OCI-LY7 (cell line): ENCODE measurements at regions not wholly inside any gene's neighbourhood (a gene's known extent, or its start where the extent isn't known, plus 50 kb on each side); places are given as distances from the start of the nearest gene placed in this dataset.

Experiments
- CTCF ChIP-seq: fragments of 200-600 bp; sonication (generic); conservative IDR thresholded peaks from 2 replicates; pipeline ENCODE4 v1.5.1; 2014; ENCODE audit warnings: mild to moderate bottlenecking, antibody characterized with exemption, low read length, moderate library complexity, mixed read lengths
- EZH2phosphoT487 ChIP-seq: fragments of 200-600 bp; sonication (generic); IDR thresholded peaks from 2 replicates; pipeline ENCODE4 v1.6.1; 2018; ENCODE audit warnings: low read depth, borderline replicate concordance, mild to moderate bottlenecking, mixed run types, antibody characterized with exemption, low read length, moderate library complexity, mixed read lengths

DNA sequence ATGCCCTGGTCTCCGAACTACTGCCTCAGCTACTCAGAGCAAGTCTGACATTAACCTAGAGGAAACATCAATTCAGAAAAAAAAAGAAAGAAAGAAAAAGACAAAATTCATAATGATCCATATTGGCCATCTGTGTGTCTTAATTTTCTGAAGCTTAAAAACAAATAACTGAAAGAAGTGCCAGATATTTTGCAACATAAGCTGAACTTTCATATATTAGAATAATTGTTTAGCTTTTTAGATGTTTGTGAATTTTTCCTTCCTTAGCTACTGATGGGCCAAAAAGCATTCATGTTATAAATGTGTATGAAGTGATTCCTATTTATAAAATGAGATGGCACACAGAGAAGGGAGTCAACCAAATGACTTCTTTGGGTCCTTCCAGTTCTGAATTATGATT, 555.0 kb upstream of the CHAC2 start:
- TF ChIP-seq CTCF (no peak), EZH2phosphoT487 (no peak)
